Bronchial epithelial cell (primary cell): ENCODE measurements at regions not wholly inside any gene's neighbourhood (a gene's known extent, or its start where the extent isn't known, plus 50 kb on each side); places are given as distances from the start of the nearest gene placed in this dataset.

Source experiments
- DNase-seq: peaks from one replicate; pipeline ENCODE4 v3.0.0-alpha.2; 2010; ENCODE audit warnings: low read depth
- FAIRE-seq: peaks from 2 replicates; lab custom pipeline; 2011; peaks lifted over from hg19 to GRCh38; lab: Jason Lieb, UNC
- H3K27me3 ChIP-seq: 2 replicates; pipeline ENCODE4 v1.5.1; 2011; ENCODE audit warnings: low read length; ENCODE audit not compliant: control insufficient read depth, insufficient read depth
- H3K36me3 ChIP-seq: 2 replicates; pipeline ENCODE4 v1.5.1; 2011; ENCODE audit warnings: low read length; ENCODE audit not compliant: control insufficient read depth, insufficient read depth
- H3K4me3 ChIP-seq: 2 replicates; pipeline ENCODE4 v1.5.1; 2011; ENCODE audit warnings: mild to moderate bottlenecking, low read depth, low read length, control low read depth
- TF ChIP-seq, protein P1 (sequence below): IDR thresholded peaks from 2 replicates; pipeline ENCODE4 v1.5.1; 2011; ENCODE audit warnings: mild to moderate bottlenecking, moderate library complexity, low read length, control low read depth, inconsistent platforms; ENCODE audit not compliant: insufficient read depth, severe bottlenecking

DNA sequence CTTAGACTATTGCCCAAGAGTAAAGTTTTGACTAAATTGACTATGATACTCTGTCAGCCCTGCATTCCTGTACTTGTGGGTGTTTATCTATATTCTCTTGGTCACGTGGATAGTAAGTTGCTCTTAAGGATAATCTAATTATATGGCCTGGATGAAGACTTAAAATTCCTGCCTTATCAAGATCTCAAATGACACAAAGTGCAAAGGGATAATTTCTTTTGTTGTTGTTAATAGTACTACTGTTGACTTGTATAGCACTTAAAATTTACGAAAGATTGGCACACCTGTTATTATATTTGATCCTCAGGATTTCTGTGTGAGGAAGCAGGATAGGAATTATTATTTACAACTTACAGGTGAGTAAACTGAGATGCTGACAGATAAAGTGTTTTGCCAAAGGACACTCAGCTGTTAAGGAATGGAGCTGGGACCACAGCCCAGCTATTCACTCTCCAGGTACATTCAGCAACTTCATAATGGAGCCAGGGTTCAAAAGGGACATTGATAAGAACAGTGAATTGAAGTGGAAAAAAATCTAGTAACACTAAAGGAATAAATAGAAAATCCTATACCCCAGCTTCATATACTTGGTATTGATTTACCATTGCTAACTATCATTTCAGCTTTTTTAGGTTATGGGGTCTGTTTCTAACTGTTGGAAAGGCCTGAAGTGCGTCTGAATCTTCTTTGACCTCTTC lies 53.4 kb upstream of the EVL start:
- no peaks in the 10 kb centered on the region for H3K27me3 ChIP-seq
- FAIRE-seq (no peak), DNase-seq (no peak)
- no peak overlapping the region for H3K4me3 ChIP-seq
- TF ChIP-seq, protein P1, sequence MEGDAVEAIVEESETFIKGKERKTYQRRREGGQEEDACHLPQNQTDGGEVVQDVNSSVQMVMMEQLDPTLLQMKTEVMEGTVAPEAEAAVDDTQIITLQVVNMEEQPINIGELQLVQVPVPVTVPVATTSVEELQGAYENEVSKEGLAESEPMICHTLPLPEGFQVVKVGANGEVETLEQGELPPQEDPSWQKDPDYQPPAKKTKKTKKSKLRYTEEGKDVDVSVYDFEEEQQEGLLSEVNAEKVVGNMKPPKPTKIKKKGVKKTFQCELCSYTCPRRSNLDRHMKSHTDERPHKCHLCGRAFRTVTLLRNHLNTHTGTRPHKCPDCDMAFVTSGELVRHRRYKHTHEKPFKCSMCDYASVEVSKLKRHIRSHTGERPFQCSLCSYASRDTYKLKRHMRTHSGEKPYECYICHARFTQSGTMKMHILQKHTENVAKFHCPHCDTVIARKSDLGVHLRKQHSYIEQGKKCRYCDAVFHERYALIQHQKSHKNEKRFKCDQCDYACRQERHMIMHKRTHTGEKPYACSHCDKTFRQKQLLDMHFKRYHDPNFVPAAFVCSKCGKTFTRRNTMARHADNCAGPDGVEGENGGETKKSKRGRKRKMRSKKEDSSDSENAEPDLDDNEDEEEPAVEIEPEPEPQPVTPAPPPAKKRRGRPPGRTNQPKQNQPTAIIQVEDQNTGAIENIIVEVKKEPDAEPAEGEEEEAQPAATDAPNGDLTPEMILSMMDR, result no peak
- no peaks in the 10 kb centered on the region for H3K36me3 ChIP-seq

DNA sequence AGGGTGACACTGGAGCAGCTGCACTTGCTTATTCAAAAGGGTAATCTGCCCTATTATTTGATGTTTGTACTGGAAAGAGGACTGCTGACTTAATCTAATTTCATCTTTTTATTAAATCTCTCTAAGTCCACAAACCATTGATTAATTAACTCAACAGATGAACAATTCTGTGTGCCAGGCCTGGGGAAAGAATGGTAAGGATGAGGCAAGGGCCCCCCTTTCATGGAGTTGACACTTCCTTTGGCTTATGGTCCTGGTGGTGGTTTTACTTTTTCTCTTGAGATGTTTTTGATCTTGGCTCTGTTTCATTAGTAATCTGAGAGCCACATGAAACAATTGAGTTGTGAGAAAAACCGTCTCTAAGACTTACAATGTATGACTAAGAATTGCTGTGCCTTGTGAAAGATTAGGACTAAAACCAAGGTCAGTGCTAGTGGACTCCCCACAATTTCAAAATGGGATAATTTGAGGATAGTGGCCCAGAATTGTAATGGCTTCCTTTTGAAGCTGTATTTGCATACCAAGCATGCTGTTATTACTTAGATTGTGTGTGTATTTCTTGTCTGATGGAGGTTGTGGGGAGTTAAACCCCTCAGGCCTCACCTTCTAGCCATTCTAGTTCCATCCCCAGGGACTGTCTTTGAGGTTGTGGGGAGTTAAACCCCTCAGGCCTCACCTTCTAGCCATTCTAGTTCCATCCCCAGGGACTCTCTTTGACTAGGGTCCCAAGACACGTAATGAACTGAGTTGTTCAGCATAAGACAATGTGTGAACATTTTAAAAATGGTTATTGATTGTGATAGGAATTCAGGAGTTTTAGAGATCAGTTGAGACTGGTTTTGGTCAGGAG lies 52.5 kb upstream of the EVL start:
- TF ChIP-seq, protein P1, result no peak
- Histone ChIP-seq H3K36me3 (no peaks in the 10 kb centered on the region), H3K27me3 (no peaks in the 10 kb centered on the region), H3K4me3 (no peak overlapping the region)
- no peak for DNase-seq
- FAIRE-seq, result peak; percentile 7

DNA sequence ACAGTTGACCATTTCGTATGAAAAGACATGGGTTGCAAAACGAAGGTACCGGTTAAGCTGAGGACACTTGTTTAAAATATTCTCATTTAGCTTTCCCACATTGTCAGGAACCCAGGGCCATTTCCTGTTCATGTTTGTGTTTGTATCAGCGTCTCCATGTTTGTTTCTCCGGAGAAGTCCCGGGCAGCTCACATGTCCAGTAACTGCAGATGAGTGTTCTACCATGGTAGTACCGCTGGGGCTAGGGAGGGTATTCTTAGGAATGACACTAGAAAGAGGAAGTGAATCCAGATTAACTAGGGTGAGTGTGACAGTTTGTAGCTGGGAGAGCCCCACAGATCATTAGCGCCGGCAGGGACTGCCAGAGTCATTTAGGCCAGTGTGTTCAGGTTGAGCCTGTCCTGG lies 50.0 kb upstream of the EVL start:
- TF ChIP-seq, protein P1, result no peak
- H3K36me3 ChIP-seq, result no peaks in the 10 kb centered on the region

More for the DNA sequence above, 50.0 kb upstream of the EVL start:
- DNase-seq (no peak), FAIRE-seq (no peak)
- Histone ChIP-seq H3K27me3 (no peaks in the 10 kb centered on the region), H3K4me3 (no peak overlapping the region)
